OCI-LY3 (cell line): ENCODE measurements at regions not wholly inside any gene's neighbourhood (a gene's known extent, or its start where the extent isn't known, plus 50 kb on each side); places are given as distances from the start of the nearest gene placed in this dataset.

ENCODE experiments used
- H2AFZ ChIP-seq: fragments of 200-600, 300-600 bp; shearing (Covaris generic); 2 replicates; pipeline ENCODE4 v1.6.0; 2014; ENCODE audit warnings: antibody characterized with exemption, low read depth, low read length
- H3K27ac ChIP-seq: fragments of 200-600, 300-600 bp; sonication (generic); 2 replicates; pipeline ENCODE4 v1.5.1; 2014; ENCODE audit warnings: mild to moderate bottlenecking, low read length, moderate library complexity, mixed read lengths
- H3K27me3 ChIP-seq: fragments of 200-600, 300-600 bp; sonication (generic); 2 replicates; pipeline ENCODE4 v1.6.1; 2014; ENCODE audit warnings: low read depth, low read length, mixed read lengths
- H3K36me3 ChIP-seq: fragments of 200-600, 300-600 bp; sonication (generic); replicated peaks from 2 replicates; pipeline ENCODE3; 2014; ENCODE audit warnings: low read depth, low read length, mixed read lengths
- H3K4me1 ChIP-seq: fragments of 300-600, 200-600 bp; sonication (generic); 2 replicates; pipeline ENCODE4 v1.6.1; 2014; ENCODE audit warnings: low read length, mixed read lengths
- H3K4me2 ChIP-seq: fragments of 200-600, 300-600 bp; sonication (generic); 2 replicates; pipeline ENCODE4 v1.6.1; 2014; ENCODE audit warnings: low read length, mixed read lengths
- H3K4me3 ChIP-seq: fragments of 300-600, 200-600 bp; sonication (generic); 2 replicates; pipeline ENCODE4 v1.5.1; 2014; ENCODE audit warnings: antibody characterized with exemption, mild to moderate bottlenecking, low read length, moderate library complexity
- H3K79me2 ChIP-seq: fragments of 300-600, 200-600 bp; shearing (Covaris generic); 2 replicates; pipeline ENCODE4 v1.6.1; 2014; ENCODE audit warnings: mild to moderate bottlenecking, low read length, mixed read lengths
- H3K9ac ChIP-seq: fragments of 300-600, 200-600 bp; shearing (Covaris generic); 2 replicates; pipeline ENCODE4 v1.6.0; 2014; ENCODE audit warnings: mild to moderate bottlenecking, low read length, moderate library complexity
- H3K9me3 ChIP-seq: fragments of 200-600, 300-600 bp; shearing (Covaris generic); 2 replicates; pipeline ENCODE4 v1.6.1; 2014; ENCODE audit warnings: low read length, mixed read lengths; ENCODE audit not compliant: insufficient read depth
- H4K20me1 ChIP-seq: fragments of 200-600, 300-600 bp; sonication (generic); 2 replicates; pipeline ENCODE4 v1.6.1; 2016; ENCODE audit warnings: low read length, mixed read lengths; ENCODE audit not compliant: insufficient read depth
- CTCF ChIP-seq: fragments of 200-600, 300-600 bp; sonication (generic); IDR thresholded peaks from 2 replicates; pipeline ENCODE4 v1.5.1; 2014; ENCODE audit warnings: antibody characterized with exemption, low read length, low read depth
- EZH2phosphoT487 ChIP-seq: fragments of 200-600 bp; shearing (Covaris generic); IDR thresholded peaks from 2 replicates; pipeline ENCODE4 v1.6.1; 2018; ENCODE audit warnings: antibody characterized with exemption, mixed run types, low read depth

GRCh38 chr6:14288910-14289309, 171.3 kb downstream of the CD83 start:
- H3K4me1 ChIP-seq: no peaks in the 10 kb centered on the region
- H2AFZ ChIP-seq: no peak overlapping the region
- no peak overlapping the region for H3K4me3 ChIP-seq
- no peak overlapping the region for H3K27ac ChIP-seq
- no peaks in the 10 kb centered on the region for H3K9me3 ChIP-seq
- H3K27me3 ChIP-seq: no peaks in the 10 kb centered on the region
- peaks cover 2% of the 10 kb centered on the region for H3K36me3 ChIP-seq
- no peak for TF ChIP-seq CTCF
- no peak for TF ChIP-seq EZH2phosphoT487
- no peak overlapping the region for H3K9ac ChIP-seq
- H3K79me2 ChIP-seq: no peaks in the 10 kb centered on the region
- no peaks in the 10 kb centered on the region for H4K20me1 ChIP-seq
- no peak overlapping the region for H3K4me2 ChIP-seq

GRCh38 chr6:14290041-14290771, 172.6 kb downstream of the CD83 start:
- Histone ChIP-seq H3K4me1 (no peaks in the 10 kb centered on the region), H3K9ac (no peak overlapping the region), H2AFZ (no peak overlapping the region), H3K27ac (no peak overlapping the region), H3K27me3 (no peaks in the 10 kb centered on the region), H3K4me2 (no peak overlapping the region), H3K4me3 (no peak overlapping the region), H3K9me3 (no peaks in the 10 kb centered on the region), H3K79me2 (no peaks in the 10 kb centered on the region), H3K36me3 (peaks cover 2% of the 10 kb centered on the region), H4K20me1 (no peaks in the 10 kb centered on the region)
- TF ChIP-seq EZH2phosphoT487: no peak
- no peak for TF ChIP-seq CTCF

- Histone ChIP-seq H4K20me1 (no peaks in the 10 kb centered on the region), H3K4me2 (no peak overlapping the region), H2AFZ (no peak overlapping the region), H3K27ac (no peak overlapping the region), H3K9ac (no peak overlapping the region), H3K9me3 (no peaks in the 10 kb centered on the region), H3K36me3 (peaks cover 2% of the 10 kb centered on the region), H3K27me3 (no peaks in the 10 kb centered on the region), H3K79me2 (no peaks in the 10 kb centered on the region), H3K4me1 (no peaks in the 10 kb centered on the region), H3K4me3 (no peak overlapping the region)
- no peak for TF ChIP-seq EZH2phosphoT487
- no peak for TF ChIP-seq CTCF
Measured at GRCh38 chr6:14290772-14291330, 173.3 kb downstream of the CD83 start.

- Histone ChIP-seq H3K4me3 (no peak overlapping the region), H3K9me3 (no peaks in the 10 kb centered on the region), H3K79me2 (no peaks in the 10 kb centered on the region), H3K4me2 (no peak overlapping the region), H3K4me1 (no peaks in the 10 kb centered on the region), H2AFZ (no peak overlapping the region), H3K27me3 (no peaks in the 10 kb centered on the region), H3K27ac (no peak overlapping the region), H3K36me3 (peaks cover 2% of the 10 kb centered on the region), H3K9ac (no peak overlapping the region), H4K20me1 (no peaks in the 10 kb centered on the region)
- TF ChIP-seq EZH2phosphoT487: no peak
Measured at GRCh38 chr6:14291331-14291730, 173.8 kb downstream of the CD83 start.
